HG02943 (cell line): ENCODE measurements at regions not wholly inside any gene's neighbourhood (a gene's known extent, or its start where the extent isn't known, plus 50 kb on each side); places are given as distances from the start of the nearest gene placed in this dataset.
"Not testable (repeated sequence)": the region's sequence is repeated elsewhere in the genome, so short reads cannot be mapped to it uniquely, and the experiment has no call there.

Source experiments
- ATAC-seq: cut with Tn5 transposase; IDR thresholded peaks from one replicate; pipeline ENCODE4 v1.9.1; 2021; ENCODE audit warnings: mild to moderate bottlenecking, low read depth, moderate library complexity; ENCODE audit not compliant: unreplicated experiment

DNA sequence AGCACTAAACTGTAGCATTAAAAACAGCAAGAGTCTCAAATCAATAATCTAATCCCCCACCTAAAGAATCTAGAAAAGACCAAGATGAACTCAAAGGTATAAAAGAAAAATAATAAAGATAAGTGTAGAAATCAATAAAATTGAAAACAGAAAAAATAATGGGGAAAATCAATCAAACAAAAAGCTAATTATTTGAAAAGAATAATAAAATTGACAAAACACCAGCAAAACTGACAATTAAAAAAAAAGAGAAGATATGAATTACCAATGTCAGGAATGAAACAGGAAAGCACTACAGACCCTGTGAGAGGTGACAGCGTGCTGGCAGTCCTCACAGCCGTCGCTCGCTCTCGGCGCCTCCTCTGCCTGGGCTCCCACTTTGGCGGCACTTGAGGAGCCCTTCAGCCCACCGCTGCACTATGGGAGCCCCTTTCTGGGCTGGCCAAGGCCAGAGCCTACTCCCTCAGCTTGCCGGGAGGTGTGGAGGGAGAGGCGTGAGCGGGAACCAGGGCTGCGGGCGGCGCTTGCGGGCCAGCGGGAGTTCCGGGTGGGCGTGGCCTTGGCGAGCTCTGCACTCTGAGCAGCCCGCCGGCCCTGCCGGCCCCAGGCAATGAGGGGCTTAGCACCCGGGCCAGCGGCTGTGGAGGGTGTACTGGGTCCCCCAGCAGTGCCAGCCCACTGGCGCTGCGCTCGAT, 105.3 kb upstream of the HEY2 start:
- not testable (repeated sequence) for ATAC-seq

GRCh38 chr6:125647391-125647790, 102.0 kb upstream of the HEY2 start:
- no peak for ATAC-seq

GRCh38 chr6:125653752-125654151, 95.7 kb upstream of the HEY2 start:
- not testable (repeated sequence) for ATAC-seq

DNA sequence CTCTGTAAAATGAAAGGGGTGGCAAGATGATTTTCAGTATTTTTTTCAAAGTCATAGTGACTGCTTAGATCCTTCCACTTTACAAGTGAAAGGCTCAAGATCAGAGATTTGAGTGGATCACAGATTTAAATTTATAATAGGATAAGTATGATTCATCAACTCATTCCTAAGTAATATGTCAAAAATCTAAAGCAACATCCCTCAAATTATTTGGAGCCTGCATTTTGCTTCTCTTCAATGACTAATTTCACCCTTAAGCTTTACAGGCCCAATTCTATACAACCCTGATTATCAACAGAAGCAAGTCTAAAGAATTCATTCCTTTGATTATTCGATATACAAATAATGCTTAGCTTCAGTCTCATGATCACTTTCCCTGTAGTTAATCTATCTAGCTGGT, 93.9 kb upstream of the HEY2 start:
- ATAC-seq, result no peak

- no peak for ATAC-seq
Observed at GRCh38 chr6:125656287-125656870, 93.1 kb upstream of the HEY2 start.

DNA sequence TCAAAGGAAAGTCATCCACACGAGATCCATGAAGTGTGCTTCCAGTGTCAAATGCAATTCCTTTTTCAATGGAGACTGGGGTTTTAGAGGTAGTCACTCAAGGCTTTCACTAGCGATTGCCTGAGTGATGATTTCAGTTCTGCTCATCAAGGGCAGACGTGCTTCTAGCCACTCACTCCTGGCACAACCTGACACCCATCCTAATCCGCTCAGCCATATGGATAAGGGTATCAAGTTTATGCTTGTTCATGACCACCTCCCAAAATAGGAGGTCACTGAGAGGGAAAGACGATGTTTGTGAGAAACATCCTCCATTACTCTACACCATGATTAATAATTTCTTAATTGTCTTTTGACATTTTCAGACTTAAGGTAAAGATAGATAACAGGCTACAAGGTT, 91.3 kb upstream of the HEY2 start:
- ATAC-seq, result no peak

GRCh38 chr6:125658759-125659431, 90.5 kb upstream of the HEY2 start:
- no peak for ATAC-seq

DNA sequence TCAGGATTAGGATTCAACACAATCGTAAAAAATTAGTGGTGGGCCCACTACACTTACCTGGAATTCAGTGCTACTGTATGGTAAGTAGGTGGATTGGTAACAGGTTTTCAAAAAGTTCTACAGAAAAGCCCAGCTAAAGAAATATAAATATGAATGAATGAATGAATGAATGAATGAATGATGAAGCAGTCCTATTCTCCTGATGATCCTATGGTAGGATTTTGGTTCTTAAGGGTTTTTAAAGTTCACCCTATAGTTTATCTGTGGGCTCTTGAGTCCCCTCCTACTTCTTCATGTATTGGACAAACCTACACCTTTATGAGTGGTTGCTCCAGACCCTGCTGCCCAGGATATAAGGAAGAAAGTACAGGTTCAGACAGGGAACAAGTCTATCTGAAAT, 89.5 kb upstream of the HEY2 start:
- no peak for ATAC-seq

DNA sequence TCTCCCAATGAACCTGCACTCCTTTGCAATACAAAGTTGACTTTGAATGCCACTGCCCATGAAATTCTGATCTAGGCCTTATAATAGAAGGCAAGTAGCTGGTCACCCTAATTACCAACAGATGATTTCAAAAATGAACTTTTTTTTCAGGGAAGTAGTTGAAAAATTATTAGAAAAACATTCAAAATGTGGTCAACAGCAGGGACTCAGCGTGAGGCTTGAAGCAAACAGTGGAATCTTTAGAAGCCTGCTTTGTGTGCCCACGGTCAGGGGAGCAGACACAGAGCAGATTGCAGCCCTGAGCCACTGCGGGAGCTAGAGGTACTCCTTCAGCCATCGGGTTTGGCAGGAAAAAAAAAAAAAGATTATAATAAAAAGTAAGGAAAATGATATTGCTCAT, 87.1 kb upstream of the HEY2 start:
- no peak for ATAC-seq

DNA sequence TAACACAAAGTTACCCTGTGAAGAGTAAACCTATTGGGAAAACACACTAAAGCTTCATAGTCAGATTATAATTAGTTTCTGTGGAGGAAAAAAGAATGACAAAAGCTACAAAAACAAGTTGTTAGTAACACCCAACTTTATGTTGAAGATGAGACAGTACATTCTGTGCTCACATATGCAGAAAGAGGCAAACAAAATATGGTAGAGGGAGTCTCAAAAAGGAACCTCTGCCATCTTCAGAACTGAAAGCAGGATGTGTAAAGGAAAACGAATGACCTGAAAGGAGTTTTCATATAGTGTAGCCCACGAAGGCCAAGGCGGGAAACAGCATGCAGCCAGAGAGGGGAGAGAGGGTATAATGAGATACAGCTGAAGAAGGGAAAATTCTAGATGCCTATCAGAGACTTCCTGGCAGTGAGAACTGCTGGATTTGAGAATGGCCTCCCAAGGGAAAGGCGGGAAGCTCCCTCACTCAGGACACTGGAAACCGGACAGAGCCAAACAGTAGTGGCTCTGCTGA, 84.1 kb upstream of the HEY2 start:
- no peak for ATAC-seq

GRCh38 chr6:125667326-125667725, 82.1 kb upstream of the HEY2 start:
- ATAC-seq, result no peak

DNA sequence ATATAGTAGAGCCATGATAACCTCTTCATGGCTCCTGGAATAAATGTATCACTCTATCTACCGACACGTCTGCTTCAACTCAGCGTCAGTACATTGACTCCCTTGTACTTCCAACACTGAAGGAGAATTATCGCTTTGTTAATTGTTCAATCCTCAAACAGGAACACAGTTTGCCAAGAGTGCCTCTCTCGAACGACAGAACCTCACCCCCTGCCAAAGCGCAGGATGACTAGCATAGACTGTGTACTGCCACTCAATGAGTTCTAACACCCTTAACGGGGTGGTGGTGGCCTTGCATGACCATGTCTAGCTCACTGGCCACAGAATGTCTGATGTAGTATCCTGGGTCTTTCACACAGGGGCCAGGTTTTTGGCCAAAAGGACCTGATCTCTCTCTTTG, 81.4 kb upstream of the HEY2 start:
- no peak for ATAC-seq

DNA sequence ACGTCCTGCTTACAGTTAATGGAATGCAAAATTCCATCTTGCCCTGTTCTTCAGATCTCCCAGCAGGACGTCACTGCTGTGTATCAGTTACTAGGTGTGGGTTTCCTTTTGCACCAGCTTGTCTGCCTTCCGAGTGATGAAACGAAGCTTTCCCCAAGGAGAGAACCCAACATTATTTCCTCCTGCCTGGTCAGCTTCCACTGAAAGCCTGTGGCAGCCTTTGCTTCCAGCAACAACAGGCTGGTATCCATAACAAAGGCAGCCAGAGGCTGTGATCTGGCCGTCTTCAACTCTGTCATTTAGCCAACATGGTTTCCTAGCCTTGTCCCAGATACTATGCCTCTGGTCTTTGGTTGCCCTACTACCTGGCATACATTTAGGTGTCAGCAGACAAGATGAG, 78.9 kb upstream of the HEY2 start:
- no peak for ATAC-seq

GRCh38 chr6:125671323-125671722, 78.1 kb upstream of the HEY2 start:
- no peak for ATAC-seq

- no peak for ATAC-seq
Observed at GRCh38 chr6:125674230-125674629, 75.2 kb upstream of the HEY2 start.

DNA sequence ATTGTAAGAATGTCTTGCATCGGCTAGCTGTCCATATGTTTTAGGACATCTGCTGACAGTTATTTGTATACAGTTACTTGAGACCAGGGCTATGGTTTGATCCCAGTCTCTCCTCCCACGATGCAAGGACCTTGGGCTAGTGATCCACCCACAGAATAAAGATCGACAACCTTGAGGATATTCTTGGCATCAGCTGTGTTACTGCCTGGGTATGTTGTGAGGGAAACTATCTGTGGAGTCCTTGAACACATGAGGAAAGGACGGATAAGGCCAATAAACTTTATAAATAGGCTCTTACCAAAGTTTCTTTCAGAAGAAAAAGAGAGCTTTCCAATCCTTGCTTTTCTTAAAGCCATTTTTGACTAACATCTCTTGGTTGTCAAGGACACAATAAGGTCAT, 70.8 kb upstream of the HEY2 start:
- no peak for ATAC-seq

GRCh38 chr6:125679128-125679527, 70.3 kb upstream of the HEY2 start:
- ATAC-seq, result no peak

GRCh38 chr6:125679651-125680050, 69.8 kb upstream of the HEY2 start:
- ATAC-seq, result no peak

DNA sequence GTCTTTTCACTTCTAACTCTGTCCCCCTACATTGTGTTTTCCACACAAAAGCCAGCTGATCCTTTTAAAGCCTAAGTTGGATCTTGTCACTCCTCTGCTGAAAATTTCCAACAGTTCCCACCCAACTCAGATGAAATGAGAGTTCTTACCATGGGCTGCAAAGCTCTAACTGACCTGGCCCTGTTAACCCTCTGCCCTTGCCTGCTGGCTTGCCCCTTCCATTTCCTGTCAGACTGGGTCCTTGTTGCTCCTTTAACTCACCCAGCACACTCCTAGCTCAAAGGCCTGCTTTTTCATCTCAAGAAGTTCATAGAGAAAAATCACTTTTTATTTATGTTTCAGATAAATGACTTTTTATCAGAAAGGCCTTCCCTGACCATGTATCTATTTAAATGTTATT, 66.5 kb upstream of the HEY2 start:
- ATAC-seq, result no peak

GRCh38 chr6:125688138-125688537, 61.3 kb upstream of the HEY2 start:
- no peak for ATAC-seq

DNA sequence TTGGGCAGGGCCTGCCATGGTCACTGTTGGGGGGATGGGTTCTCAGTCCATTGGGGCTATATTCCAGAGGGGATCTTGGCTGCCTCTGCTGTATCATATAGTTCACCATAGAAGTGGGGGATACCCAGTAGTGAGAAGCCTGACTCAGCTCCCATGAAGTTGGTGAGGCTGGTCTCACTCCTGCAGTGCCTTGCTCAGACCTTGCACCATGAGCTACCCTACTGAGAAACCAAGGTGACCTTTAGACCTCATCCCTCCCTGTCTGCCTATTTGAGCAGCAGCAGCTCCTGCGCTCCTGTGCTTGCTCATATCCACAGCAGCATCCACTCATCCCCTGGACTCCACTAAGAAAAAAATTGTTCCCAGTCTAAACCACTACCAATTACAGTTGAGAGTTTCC, 56.0 kb upstream of the HEY2 start:
- no peak for ATAC-seq

DNA sequence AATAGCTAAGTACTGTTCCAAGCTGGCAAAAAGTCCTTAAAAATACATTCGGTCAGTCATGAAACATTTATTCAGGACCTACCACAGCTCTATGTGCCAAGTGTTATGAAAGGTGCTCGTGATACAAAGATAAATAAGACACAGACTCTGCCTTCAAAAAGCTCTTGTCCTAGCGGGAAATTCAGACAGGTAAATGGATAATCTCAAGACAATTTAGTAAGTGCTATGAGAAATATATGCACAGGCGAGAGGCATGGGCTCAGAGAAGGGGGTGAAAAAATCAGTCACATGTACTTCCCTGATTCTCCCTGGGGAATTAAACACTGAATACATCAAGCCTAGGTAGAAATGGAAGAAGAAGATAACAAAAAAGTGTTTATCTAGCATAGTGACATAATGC, 49.8 kb upstream of the HEY2 start:
- ATAC-seq, result no peak
